AG08396 (cell line): ENCODE measurements at regions not wholly inside any gene's neighbourhood (a gene's known extent, or its start where the extent isn't known, plus 50 kb on each side); places are given as distances from the start of the nearest gene placed in this dataset.

ENCODE experiments used
- DNase-seq: peaks from one replicate; pipeline ENCODE4 v3.0.0; 2012; ENCODE audit warnings: low spot score, mixed read lengths

DNA sequence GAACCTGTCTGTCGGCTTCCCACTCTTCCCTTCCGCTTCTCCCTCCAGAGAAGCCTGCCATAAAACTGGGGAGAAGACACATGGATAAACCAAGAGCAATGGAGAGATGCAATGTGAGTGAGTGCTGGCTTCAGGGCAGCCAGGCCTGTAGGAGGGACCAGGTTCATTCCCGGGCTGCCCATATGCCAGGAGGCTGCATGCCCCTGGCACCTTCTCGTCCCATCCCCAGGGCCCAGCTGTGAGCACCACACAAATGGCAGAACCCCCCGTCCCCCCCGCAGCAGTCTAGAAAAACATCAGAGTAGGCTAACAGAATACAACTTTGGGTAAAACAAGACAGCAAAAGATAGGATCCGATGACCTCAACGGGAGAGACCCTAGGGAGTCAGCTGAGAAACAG, 341.3 kb upstream of the SHH start:
- DNase-seq, result no peak

DNA sequence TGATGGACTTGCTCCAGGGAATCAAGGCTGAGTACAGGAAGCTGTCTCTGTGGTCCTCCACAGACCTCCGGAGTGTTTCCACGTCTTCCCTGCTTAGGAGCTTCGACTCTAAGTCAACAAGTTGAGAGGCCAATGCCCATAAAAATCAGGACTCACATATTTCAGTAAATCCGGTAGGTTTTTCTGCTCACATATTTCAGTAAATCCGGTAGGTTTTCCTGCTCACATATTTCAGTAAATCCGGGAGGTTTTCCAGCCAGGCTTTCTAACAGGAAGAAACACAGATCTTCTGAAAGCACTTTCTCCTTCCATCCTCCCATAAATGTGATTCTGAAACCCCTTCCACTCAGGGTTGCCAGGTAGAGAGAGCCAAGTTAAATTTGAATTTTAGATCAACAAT, 340.1 kb upstream of the SHH start:
- no peak for DNase-seq

DNA sequence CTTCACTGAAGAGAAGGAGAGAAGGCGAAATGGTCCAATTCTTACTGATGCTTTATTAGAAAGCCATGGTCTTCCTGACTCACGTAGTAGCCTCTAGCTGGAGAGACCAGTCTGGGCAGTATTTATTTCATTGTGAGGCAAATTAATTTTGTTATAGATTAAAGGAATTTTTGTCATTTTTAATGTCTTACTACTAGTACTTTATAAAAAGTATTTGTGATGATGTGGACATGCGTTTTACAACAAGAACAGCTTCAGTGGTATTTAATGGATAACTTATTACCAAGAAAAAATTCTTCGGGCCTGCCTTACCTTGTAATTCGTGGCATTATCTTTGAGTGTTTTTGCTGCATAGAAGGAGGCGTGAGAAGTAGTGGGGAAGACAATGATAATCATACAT, 339.4 kb upstream of the SHH start:
- no peak for DNase-seq

DNA sequence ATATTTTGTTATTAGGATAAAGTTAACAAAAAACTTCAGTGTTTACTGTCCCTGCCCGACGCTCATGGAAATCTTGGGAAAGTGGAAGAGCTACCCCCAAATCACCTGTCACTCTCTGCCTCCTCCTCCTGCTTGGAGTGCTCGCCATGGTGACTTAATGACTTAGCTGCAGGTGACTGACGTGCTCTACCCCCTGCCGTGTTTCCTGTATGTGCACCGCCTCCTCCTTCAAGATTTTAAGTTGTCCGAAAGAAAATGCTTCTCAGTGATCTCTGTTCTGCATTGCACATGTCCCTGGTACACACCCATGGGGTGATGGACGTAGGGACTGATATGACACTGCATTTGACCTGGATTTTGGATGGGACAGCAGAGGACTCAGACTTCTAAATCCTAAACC, 338.8 kb upstream of the SHH start:
- no peak for DNase-seq

DNA sequence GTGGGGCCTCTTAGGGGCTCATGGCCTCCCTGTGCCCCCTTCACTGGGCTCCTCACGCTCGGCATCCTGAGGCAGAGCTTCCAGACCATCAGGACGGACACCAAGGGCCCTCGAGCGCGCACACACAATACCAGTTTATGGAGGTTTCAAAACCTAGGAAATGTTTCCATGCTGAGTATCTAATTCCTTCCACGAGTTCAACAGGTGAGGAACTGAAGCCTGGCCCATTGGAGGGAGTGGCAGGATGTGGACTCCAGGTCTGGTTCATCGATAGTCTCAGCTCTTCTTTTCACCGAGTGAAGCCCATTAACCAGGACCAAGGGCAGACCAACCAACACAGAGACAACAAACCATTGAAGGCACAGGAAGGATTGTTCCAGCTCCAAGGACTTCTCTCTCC, 336.7 kb upstream of the SHH start:
- DNase-seq, result no peak

DNA sequence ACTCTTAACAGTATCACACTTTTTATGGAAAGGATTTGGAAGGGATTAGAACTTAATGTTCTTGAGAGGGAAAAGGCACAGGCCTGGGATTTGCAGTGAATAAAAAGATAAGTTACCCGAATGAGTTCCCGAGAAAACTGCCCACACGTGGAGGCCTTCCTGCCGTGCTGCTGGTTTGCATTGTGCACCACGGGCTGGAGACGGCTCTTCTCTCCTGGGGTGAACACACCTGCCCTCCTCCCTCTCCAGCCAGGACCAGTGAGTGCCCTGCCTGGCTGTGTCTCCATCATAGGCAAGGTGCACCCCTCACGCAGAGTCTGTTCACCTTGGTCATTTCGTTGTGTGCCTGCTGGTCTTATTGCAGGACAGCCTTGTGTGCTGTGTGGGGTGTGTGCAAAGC, 336.3 kb upstream of the SHH start:
- DNase-seq, result no peak

DNA sequence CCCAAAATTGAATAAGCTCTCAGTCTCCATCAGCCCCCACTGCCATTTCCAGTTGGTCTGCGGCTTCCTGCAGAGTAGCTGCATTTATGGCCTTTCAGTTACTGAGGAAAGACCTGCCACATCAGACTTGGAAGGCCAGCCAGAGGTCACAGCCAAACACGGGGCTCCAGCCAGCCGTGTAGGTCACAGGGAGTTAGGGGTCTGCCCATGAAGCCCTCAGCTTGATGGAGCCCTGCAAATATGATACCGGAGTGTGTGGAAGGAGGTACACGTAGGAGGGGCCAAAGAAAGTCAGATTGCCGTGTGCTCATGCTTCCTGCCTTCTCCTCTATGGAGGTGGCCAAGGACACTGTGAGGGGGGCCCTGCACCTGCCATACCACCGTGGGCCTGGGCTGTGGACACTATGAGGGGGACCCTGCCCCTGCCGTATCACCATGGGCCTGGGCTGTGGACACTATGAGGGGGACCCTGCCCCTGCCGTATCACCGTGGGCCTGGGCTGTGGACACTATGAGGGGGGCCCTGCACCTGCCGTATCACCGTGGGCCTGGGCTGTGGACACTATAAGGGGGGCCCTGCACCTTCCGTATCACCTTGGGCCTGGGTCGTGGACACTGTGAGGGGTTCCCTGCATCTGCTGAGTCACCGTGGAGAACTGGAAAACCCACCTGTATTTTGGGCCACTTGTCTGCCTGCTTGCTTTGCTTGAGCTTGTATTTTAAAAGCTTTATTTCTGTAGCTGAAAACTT, 335.7 kb upstream of the SHH start:
- DNase-seq, result no peak

DNA sequence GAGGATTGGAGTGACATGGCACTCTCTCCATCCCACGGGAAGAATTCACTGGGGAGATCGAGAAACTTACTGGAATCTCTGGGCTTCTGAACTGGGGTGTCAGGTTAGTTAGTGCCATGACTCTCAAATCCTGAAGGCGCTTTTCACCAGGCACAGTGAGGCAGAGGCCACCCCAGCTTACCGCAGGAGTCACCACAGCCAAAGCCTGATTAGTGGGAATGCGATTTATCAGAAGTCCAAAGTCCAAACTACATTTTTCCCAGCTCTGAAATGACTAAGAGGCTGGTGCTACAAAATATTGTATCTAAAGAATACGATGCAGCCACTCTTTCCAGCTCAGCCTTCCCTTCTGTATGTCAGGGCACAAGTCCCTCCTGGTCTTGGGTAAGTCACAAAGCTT, 334.8 kb upstream of the SHH start:
- no peak for DNase-seq

DNA sequence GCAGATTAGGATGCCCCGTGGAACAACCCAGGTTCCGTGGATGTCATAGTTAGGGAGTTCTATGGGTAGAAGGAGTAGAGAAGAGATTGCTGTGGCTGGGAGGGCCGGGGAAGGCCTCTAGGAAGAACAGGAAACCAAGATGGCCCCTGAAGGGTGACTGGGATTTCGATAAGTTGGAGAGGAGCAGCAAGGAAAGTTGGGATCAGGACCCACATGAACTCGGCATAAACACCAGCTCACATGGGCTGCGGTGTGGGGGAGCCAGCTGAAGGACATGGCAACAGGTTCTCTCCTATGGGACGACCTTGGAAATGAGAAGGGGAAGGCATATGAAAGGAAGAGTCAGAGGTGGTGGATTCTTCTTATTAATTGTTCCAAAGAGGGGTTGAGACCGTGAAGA, 333.7 kb upstream of the SHH start:
- no peak for DNase-seq

DNA sequence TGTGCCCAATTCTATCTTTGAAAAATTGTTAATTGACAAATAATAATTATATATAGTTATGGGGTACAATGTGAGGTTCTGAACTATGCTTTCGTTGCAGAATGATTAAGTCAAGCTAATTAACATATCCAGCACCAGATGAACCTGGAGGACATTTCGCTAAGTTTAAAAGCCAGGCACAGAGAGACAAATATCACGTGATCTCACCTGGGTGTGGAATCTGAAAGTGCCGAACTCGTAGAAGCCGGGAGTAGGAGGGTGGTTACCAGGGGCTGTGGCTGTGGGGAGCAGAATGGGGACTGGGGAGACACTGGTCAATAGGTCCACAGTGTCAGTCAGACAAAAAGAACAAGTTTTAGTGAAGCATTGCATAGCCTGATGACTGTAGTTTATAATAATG, 332.9 kb upstream of the SHH start:
- no peak for DNase-seq

DNA sequence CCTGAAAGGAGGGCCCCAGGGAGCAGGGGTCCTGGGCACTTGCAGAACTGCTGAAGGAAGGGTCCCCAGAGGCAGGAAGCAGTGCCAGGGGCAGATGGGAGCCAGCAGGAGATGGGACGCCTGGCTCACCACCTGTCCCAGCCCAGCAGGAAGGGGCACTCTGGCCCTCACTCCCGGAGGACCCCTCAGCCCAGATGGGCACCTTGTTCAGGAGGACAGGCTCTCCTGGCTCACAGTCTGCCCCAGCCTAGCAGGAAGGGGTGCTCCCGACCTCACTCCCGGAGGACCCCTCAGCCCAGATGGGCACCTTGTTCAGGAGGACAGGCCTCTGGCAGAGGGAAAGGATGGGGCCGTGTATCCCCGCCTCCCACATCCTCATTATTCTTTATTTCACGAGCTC, 331.4 kb upstream of the SHH start:
- DNase-seq, result no peak

DNA sequence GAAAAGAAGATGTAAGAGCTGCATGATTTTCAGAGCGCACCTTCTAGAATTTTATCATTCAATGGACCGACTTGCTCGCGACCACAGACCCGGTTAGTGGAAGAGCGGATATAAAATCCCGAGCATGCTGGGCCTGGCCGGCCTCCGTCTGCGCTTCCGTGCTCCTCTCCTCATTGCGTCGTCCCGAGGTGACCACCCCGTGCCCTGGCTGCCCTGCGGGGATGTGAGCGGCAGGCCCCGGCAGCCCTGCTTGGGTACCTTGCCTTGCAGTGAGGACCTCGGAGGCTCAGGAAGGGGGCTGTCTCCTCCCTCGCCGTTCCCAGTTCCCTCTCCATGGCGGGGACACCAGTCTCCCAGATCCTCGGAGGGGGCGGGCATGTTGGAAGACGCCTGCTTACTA, 330.9 kb upstream of the SHH start:
- no peak for DNase-seq

DNA sequence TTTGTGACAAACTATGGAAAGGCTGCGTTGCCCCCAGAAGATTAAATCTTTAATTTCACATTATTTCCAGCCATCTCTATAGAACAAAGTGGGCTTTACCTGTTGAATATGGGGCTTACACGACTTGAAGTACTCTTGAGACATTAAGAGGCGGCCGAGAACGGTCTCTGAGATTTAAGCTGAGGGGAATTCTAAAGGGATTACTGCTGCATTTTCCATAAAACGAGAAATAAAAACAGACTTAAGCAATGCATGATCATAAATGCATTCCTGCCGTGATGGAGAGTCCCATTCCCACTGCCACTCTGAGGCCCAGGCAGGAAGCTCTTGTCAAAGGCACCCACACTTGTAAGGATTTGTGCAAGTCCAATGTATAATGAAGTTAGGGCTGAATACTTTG, 329.7 kb upstream of the SHH start:
- DNase-seq, result no peak

DNA sequence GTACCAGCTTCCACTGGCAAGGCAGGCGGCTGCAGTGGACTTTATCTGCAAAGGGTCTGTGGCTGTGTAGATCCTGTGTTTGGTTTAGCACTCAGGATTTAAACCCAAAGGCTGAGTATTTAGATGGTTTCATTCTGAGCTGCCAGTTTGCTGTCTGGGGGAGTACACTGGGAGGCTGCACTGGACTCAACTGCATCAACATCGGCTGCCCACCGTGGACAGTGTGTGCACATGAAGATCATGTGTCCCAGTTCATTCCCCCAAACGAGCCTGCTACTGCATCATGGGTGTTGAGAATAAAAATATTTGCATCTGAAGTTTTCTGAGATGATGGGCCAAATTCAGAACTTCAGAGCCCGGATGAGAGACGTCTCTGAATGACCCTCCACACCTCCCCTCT, 328.6 kb upstream of the SHH start:
- no peak for DNase-seq

DNA sequence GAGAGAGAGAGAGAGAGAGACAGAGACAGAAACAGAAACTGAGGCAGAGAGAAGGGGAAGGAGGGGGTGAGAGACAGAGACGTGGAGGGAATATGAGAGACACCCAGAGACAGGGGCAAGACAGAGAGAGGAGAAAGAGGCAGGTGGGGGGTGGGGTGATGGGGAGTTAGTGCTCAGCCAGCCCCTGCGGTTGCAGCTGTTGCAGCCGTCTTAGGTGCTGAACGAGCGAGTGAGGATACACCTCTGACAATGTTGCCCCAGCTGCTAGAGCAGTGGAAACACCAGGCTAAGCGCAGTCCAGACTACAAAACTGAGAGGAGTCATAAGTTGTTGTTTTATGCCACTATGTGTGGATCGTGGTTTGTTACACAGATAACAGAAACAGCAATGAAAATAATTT, 328.2 kb upstream of the SHH start:
- DNase-seq, result no peak

DNA sequence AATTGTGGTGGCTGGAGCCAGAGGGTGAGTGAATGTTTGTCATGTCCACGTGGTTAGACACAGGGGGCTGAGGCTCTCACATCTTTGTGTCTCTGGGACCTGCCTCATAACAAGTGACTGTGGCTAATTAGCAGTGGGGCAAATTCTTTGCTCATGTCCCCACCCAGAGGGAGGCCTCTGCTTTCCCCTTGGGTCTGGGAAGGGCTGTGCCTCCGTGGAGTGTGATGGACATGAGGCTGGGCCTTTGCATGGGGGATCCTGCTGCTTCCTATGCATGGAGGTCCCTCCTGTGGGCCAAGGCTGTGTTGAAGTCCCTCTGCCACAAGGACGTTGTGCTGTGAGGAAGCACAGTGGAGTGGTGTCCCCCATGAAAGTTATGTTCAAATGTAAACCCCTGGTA, 327.4 kb upstream of the SHH start:
- no peak for DNase-seq

DNA sequence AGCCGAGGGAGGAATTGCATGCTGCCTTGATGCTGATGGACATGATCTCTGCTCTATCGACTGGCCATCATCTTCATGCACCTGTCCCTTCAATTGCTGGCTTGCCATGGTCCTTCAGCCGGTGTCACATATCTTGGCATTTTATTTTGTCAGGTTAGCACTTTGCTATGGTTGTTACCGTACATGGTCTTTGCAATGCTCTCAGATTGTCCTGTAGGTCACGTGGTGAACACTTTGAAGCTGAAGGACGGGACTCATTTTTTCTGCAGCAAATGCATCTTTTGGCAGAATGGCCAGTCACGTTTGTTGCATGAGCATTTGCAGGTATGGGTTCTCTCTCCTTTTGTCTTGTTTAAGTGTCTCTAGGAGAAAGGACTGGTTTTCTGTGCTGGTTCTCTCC, 326.8 kb upstream of the SHH start:
- DNase-seq, result no peak

DNA sequence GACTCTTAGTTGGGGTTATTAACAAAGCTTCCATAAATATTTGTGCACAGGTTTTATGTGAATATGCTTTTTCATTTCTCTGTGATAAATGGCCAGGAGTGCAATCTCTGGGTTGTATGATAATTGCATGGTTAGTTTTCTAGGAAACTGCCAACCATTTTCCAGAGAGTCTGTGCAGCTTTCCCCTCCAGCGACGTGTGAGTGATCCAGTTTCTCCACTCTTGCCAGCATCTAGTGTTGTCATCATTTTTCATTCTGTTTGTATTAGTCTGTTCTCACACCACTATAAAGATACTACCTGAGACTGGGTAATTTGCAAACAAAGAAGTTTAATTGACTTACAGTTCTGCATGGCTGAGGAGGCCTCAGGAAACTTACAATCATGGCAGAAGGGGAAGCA, 319.6 kb upstream of the SHH start:
- DNase-seq, result no peak

DNA sequence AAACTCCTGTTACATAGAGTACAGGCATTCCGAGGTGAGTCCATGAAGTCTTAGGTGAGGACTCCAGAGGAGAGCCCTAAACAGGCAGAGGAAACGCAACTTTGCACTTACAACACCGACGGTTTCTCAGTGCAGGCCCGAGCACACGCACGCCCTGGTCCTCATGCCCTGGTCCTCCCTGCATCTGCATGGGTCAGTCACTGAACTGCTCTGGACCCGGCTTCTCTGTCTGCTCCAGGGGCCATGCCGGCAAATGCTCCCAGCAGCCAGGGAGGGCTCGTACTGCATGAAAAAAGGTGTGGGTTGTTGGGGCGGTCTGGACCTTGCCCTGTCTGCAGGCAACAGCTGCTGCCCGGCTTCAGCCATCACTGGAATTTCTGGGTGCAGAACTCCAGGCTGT, 317.3 kb upstream of the SHH start:
- DNase-seq, result no peak

DNA sequence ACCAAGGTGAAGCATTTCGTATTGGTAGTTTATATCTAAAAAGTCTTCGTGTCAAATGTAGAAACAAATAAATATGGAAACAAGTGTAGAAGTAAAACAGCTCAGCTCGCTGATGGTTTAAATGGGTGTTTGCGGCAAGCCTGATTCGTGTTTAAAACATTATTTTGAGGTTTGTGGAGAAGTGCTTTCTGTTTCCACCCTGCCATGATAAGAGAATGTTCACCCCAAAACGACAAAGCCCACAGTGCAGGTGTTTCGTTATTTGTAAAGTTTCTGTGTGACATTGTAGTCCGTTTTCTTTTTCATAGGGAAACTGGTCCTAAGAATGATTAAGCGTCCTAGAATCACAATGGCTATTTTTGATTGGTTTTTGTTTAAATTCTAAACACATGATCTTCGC, 316.2 kb upstream of the SHH start:
- no peak for DNase-seq

DNA sequence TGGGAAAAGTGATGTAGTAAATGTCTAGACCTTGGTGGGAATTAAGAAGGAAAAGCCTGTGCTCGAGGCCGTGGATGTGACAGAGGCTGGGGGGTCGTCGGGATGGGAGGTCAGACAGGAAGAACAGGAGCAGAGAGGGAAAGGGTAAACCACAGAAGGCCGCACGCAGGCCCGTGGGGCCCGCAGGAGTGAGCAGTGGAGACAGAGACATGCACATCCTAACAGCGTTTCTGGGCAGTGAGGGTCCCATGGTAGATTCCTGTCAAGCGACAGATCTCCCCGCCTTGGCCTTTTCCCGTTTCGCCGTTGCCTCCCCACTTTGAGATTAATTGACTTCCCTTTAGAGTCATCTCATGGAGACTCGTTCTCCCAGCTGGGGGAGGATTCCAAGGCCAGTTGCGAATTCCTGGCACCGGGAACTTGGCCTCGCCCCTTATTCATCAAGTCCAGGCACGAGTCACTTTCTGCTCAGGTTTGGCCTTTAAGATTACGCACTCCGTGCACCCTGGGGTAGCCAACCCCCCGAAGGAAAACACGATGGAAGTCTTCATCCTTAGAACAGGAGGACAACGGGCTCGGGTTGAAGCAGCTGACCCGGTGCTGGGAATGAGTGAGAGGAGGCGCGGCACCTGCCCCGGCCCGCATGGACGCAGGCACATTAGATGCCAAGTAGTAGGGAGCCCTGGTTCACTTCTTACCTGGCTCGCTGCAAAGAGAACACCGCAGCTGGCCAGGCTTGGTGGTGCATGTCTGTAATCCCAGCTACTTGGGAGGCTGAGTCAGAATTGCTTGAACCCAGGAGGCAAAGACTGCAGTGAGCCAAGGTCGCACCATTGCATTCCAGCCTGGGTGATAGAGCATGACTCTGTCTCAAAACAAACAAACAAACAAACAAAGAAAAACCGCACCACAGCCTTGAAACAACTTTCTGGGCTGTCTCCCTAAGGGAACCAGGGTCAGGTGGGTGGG, 315.2 kb upstream of the SHH start:
- DNase-seq, result no peak

DNA sequence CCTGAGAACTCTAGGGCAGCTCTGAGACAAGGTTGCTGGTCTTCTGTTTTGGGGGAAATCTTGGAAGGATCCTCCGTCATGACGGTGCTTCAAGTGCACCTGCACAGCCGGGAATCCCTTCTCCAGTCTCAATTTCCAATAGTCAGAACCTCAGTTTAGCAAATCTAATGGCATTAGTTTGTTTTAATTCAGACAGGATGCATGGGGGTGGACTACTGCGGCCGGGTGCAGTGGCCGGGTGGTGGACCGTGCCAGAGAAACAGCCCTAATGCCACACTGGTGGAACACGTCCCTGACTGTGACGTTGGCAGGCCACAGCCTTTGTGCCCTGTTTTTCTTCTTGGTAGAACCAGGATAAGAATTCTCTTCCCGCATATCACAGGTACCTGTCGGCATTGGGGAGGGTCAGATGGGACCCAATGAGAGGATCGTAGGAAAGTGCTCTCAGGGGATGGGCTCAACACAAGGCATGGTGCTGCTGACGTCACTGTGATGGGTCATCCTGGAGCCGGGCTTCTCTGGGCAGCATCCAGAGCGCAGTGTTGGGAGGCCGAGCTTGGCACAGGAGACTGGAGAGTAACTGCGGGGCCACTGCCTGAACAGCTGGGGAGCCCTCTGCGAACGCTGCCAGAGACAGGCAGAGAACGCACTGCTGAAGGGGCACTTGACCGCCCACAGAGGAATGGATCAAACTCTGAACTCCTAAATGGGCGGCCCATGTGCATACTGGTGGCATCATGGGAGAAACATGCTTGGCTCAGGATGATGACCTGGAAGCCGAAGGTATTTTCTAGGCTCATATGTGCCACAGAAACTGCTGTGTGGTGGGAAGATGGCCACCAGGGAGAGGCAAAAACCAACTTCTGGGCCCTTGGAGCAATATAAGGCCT, 313.8 kb upstream of the SHH start:
- DNase-seq, result no peak

DNA sequence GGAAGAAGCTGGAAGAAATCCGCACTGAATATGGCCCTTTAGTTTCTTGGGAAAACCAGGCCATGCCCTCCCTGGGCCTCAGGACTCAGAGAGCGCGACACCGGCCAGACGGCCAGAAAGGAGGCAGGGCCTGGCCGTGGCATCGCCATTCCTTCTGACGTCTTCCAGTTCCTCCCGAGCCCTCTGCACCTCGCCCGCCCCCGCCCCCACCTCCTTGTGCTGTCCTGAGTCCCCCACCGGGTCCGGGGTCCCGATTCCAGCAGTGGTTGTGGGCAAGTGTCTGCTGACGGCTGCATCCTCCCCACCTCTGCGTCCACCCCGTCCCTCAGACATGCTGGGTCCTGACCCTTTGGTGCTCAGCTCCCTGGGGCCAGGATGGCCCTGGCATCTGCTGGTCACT, 312.1 kb upstream of the SHH start:
- no peak for DNase-seq
